GM12874 (cell line): ENCODE measurements at regions not wholly inside any gene's neighbourhood (a gene's known extent, or its start where the extent isn't known, plus 50 kb on each side); places are given as distances from the start of the nearest gene placed in this dataset.

Experiments
- CTCF ChIP-seq: IDR thresholded peaks from 2 replicates; pipeline ENCODE4 v1.5.1; 2011; ENCODE audit warnings: low read depth, mild to moderate bottlenecking, control low read depth, low read length, moderate library complexity; ENCODE audit not compliant: insufficient read depth

- no peak for TF ChIP-seq CTCF
Measured at GRCh38 chr9:107224252-107224651, 58.8 kb upstream of the RAD23B start.

- no peak for TF ChIP-seq CTCF
Measured at GRCh38 chr9:107226421-107226820, 56.7 kb upstream of the RAD23B start.

GRCh38 chr9:107227774-107228173, 55.3 kb upstream of the RAD23B start:
- no peak for TF ChIP-seq CTCF

GRCh38 chr9:107228496-107229039, 54.5 kb upstream of the RAD23B start:
- no peak for TF ChIP-seq CTCF

GRCh38 chr9:107229241-107229741, 53.8 kb upstream of the RAD23B start:
- TF ChIP-seq CTCF: no peak
